GM18498 (cell line): ENCODE measurements at regions not wholly inside any gene's neighbourhood (a gene's known extent, or its start where the extent isn't known, plus 50 kb on each side); places are given as distances from the start of the nearest gene placed in this dataset.
"Not testable (repeated sequence)": the region's sequence is repeated elsewhere in the genome, so short reads cannot be mapped to it uniquely, and the experiment has no call there.

Source experiments
- ATAC-seq: cut with Tn5 transposase; IDR thresholded peaks from one replicate; pipeline ENCODE4 v1.9.1; 2021; ENCODE audit warnings: mild to moderate bottlenecking, moderate library complexity; ENCODE audit not compliant: unreplicated experiment

GRCh38 chr9:42568942-42569556 is 385.6 kb downstream of the SPATA31A6 start:
- ATAC-seq, result not testable (repeated sequence)

DNA sequence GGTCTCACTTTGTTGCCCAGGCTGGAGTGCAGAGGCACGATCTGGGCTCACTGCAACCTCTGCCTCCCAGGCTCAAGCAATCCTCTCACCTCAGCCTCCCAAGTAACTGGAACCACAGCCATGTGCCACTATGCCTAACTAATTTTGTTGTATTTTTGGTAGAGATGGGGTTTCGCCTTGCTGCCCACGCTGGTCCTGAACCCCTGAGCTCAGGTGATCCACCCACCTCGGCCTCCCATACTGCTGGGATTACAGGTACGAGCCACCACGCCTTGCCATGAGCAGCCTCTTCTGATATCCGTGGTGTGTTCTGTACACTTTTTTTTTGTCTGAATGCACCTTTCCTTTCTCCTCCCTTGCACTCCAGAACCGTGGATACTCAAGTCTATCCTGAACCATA is 394.4 kb downstream of the SPATA31A6 start:
- ATAC-seq, result not testable (repeated sequence)
